CD4-positive, alpha-beta memory T cell (primary cell): ENCODE measurements at regions not wholly inside any gene's neighbourhood (a gene's known extent, or its start where the extent isn't known, plus 50 kb on each side); places are given as distances from the start of the nearest gene placed in this dataset.

Experiments
- CTCF ChIA-PET: fragments of 350-600 bp; sonication (Branson Sonifier 250); formaldehyde crosslinking; loops from one replicate; lab custom pipeline; 2021; ENCODE audit warnings: inconsistent platforms; ENCODE audit not compliant: partially characterized antibody; lab: Charles Lee
- POLR2A ChIA-PET: fragments of 350-600 bp; sonication (Branson Sonifier 250); formaldehyde crosslinking; loops from one replicate; lab custom pipeline; 2021; ENCODE audit not compliant: partially characterized antibody; lab: Charles Lee
- DNase-seq, 5 donors: peaks; one replicate each; pipeline versions ENCODE4 v3.0.0 to v3.0.0-alpha.2; 2020 to 2022; ENCODE audit warnings: mixed read lengths in 1 of 5
- H3K27ac ChIP-seq: one replicate; pipeline ENCODE4 v1.7.0; 2013; ENCODE audit warnings: low read depth, low read length
- H3K27me3 ChIP-seq: 2 replicates; pipeline ENCODE4 v1.7.0; 2013; ENCODE audit warnings: mild to moderate bottlenecking, low read length, moderate library complexity; ENCODE audit not compliant: insufficient read depth
- H3K36me3 ChIP-seq: 2 replicates; pipeline ENCODE4 v1.7.0; 2013; ENCODE audit warnings: mild to moderate bottlenecking, low read length, moderate library complexity; ENCODE audit not compliant: insufficient read depth
- H3K4me1 ChIP-seq: 2 replicates; pipeline ENCODE4 v1.7.0; 2013; ENCODE audit warnings: mild to moderate bottlenecking, low read length, moderate library complexity; ENCODE audit not compliant: insufficient read depth
- H3K4me3 ChIP-seq, 2 donors: one replicate each; pipeline ENCODE4 v1.7.0; 2013; ENCODE audit warnings: low read length in 2 of 2, mild to moderate bottlenecking in 1 of 2
- H3K9me3 ChIP-seq, 2 donors: one replicate each; pipeline ENCODE4 v1.7.0; 2013; ENCODE audit warnings: low read length in 2 of 2, control low read depth in 1 of 2; ENCODE audit not compliant: control insufficient read depth in 1 of 2
- H3K27ac Mint-ChIP-seq, 7 donors: one replicate each; pipeline ENCODE4 v1.8.0; 2020 to 2021; ENCODE audit warnings: mixed read lengths in 7 of 7, mild to moderate bottlenecking in 6 of 7, inconsistent platforms in 3 of 7, moderate library complexity in 3 of 7
- H3K27me3 Mint-ChIP-seq, 2 donors: one replicate each; pipeline ENCODE4 v1.8.0; 2020 to 2021; ENCODE audit warnings: mixed read lengths in 2 of 2
- H3K36me3 Mint-ChIP-seq, 2 donors: one replicate each; pipeline ENCODE4 v1.8.0; 2020 to 2021; ENCODE audit warnings: mixed read lengths in 2 of 2, inconsistent platforms in 1 of 2, mild to moderate bottlenecking in 1 of 2
- H3K4me1 Mint-ChIP-seq, 4 donors: one replicate each; pipeline ENCODE4 v1.8.0; 2020 to 2021; ENCODE audit warnings: mixed read lengths in 4 of 4, mild to moderate bottlenecking in 1 of 4
- H3K4me3 Mint-ChIP-seq, 8 donors: one replicate each; pipeline ENCODE4 v1.8.0; 2020 to 2021; ENCODE audit warnings: mixed read lengths in 8 of 8, mild to moderate bottlenecking in 7 of 8, moderate library complexity in 6 of 8, inconsistent platforms in 3 of 8
- H3K9me3 Mint-ChIP-seq, 8 donors: one replicate each; pipeline ENCODE4 v1.8.0; 2020 to 2021; ENCODE audit warnings: mixed read lengths in 8 of 8, mild to moderate bottlenecking in 5 of 8, inconsistent platforms in 3 of 8, moderate library complexity in 1 of 8
- intact Hi-C: fragments of 100-400 bp; cut with micrococcal nuclease; formaldehyde crosslinking; loops from one replicate; pipeline ENCODE4 v1.15.1; 2023

DNA sequence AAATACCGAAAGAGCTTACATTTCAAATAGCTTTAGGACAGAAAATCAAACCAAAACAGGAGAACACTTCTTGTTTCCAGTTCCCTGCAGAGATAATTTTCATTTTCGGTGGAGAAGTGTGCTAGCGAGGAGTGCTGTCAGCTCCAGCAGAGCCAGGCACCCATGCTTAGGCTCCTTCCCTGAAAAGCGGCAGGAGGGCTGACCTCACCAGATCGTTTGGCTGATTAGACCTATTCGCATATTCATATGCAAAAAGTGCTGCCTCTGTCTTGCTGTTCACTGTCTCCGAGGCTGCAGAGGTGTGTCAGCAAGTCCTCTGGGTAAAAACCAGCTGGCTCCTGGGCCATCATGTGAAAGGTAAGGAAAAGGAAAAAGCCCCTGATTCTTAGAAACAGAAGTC, 225.8 kb upstream of the COPS8 start:
- Mint-ChIP-seq H3K4me3 (no peak overlapping the region), H3K27ac (no peak overlapping the region), H3K4me1 (no peaks in the 10 kb centered on the region), H3K36me3 (no peaks in the 10 kb centered on the region), H3K9me3 (peaks cover 0 to 4% (median 0%) of the 10 kb centered on the region in 8 donors), H3K27me3 (peaks cover 0 to 4% of the 10 kb centered on the region in 2 donors)
- POLR2A ChIA-PET, result no interaction called here
- no peaks in the 10 kb centered on the region for H3K9me3 ChIP-seq
- H3K27ac ChIP-seq, result no peak overlapping the region
- intact Hi-C loops, result no loop called here
- no peaks in the 10 kb centered on the region for H3K4me1 ChIP-seq
- H3K27me3 ChIP-seq, result no peaks in the 10 kb centered on the region
- H3K4me3 ChIP-seq, result no peak overlapping the region
- DNase-seq, result no peak
- CTCF ChIA-PET, result no interaction called here
- H3K36me3 ChIP-seq, result no peaks in the 10 kb centered on the region

DNA sequence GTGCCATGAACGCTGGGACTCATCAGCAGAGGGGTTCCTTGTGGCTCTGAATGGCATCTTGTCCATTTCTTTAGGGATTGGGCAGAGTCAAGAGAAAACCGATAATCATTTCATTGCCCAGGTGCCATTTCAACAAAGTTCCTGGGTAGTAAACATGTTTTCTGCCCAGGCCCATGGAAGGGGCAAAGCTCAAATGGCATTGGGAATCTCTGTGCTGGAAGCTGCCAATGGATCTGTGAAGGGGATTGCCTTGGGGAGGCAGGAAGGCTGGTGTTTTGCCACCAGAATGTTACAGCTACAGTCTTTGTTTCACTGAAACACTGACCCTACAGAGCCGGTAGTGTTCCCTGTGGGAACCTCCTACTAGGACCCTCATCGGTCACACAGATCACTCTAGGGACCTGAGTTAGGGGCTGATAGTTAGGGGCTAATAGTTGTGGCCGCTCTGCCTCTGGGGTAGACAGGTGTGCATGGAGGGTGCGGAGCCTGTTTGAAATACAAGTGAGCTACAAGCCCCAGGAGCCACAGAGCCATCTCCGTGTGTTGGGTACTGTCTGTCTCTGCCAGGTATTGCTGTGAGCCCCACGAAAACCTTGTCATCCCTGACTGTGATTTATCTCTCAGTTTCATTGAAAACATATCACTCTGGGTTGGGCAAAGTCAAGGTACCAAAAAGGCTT, 224.4 kb upstream of the COPS8 start:
- no peaks in the 10 kb centered on the region for H3K36me3 ChIP-seq
- CTCF ChIA-PET, result no interaction called here
- no peaks in the 10 kb centered on the region for H3K4me1 Mint-ChIP-seq
- no peaks in the 10 kb centered on the region for H3K4me1 ChIP-seq
- no peak for DNase-seq
- no peak overlapping the region for H3K4me3 ChIP-seq
- H3K27me3 ChIP-seq, result no peaks in the 10 kb centered on the region
- H3K4me3 Mint-ChIP-seq, result no peak overlapping the region
- POLR2A ChIA-PET, result no interaction called here
- no peaks in the 10 kb centered on the region for H3K36me3 Mint-ChIP-seq
- H3K9me3 ChIP-seq, result no peaks in the 10 kb centered on the region
- no peak overlapping the region for H3K27ac Mint-ChIP-seq
- peaks cover 0 to 4% of the 10 kb centered on the region in 2 donors for H3K27me3 Mint-ChIP-seq
- peaks cover 0 to 8% (median 3%) of the 10 kb centered on the region in 8 donors for H3K9me3 Mint-ChIP-seq
- no peak overlapping the region for H3K27ac ChIP-seq
- intact Hi-C loops, result no loop called here

DNA sequence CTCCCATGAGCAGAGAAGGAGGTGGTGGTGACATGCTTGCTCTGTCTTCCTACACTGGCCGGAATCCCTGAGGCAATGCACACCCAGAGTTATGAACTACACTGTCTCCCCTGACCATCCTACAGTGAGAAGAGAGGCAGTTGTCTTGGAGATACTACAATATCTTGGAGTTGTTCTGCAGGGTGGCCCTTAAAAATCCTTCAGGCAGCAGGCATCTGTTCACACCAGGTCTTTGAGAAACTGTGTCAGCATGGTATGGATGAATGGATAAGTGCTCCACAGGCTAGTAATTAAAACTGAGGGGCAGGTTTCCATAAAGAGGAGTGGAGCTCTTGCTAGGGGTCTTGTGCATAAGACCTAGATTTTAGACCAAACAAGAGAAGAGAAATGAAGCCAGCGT, 223.7 kb upstream of the COPS8 start:
- no peaks in the 10 kb centered on the region for H3K4me1 Mint-ChIP-seq
- intact Hi-C loops, result no loop called here

DNA sequence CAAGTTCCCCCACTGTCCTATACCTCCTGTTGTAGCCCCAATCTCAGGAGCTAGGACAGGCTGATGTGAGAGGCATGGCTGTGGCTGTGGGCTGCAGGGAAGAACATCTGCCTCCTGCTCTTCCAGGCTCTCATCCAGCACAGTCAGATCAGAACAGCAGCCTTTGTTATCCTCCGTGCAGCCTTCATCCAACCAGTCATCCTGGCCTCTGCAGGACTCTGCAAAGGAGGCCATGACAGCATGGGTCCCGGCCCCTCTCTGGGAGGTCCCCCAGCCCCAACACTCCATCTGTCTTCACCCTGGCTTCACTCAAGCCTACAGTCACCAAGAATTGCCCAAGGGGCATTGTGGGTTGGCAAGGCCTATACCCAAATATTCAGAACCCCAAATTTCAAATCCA, 223.2 kb upstream of the COPS8 start:
- H3K4me3 ChIP-seq, result no peak overlapping the region
- CTCF ChIA-PET, result no interaction called here
- Mint-ChIP-seq H3K27me3 (peaks cover 0 to 4% of the 10 kb centered on the region in 2 donors), H3K4me1 (no peaks in the 10 kb centered on the region), H3K27ac (no peak overlapping the region), H3K4me3 (no peak overlapping the region), H3K9me3 (peaks cover 0 to 8% (median 3%) of the 10 kb centered on the region in 8 donors), H3K36me3 (no peaks in the 10 kb centered on the region)
- POLR2A ChIA-PET, result no interaction called here
- no peaks in the 10 kb centered on the region for H3K36me3 ChIP-seq
- no peak for DNase-seq
- no peaks in the 10 kb centered on the region for H3K27me3 ChIP-seq
- H3K27ac ChIP-seq, result no peak overlapping the region
- no peaks in the 10 kb centered on the region for H3K9me3 ChIP-seq
- intact Hi-C loops, result no loop called here
- no peaks in the 10 kb centered on the region for H3K4me1 ChIP-seq

More for the DNA sequence above, 223.7 kb upstream of the COPS8 start:
- ChIA-PET CTCF (no interaction called here), POLR2A (no interaction called here)
- Mint-ChIP-seq H3K36me3 (no peaks in the 10 kb centered on the region), H3K4me3 (no peak overlapping the region), H3K27ac (no peak overlapping the region), H3K9me3 (peaks cover 0 to 8% (median 3%) of the 10 kb centered on the region in 8 donors), H3K27me3 (peaks cover 0 to 4% of the 10 kb centered on the region in 2 donors)
- H3K27me3 ChIP-seq, result no peaks in the 10 kb centered on the region
- no peak overlapping the region for H3K27ac ChIP-seq
- no peaks in the 10 kb centered on the region for H3K36me3 ChIP-seq
- no peak overlapping the region for H3K4me3 ChIP-seq
- DNase-seq, result no peak
- H3K9me3 ChIP-seq, result no peaks in the 10 kb centered on the region
- H3K4me1 ChIP-seq, result no peaks in the 10 kb centered on the region

DNA sequence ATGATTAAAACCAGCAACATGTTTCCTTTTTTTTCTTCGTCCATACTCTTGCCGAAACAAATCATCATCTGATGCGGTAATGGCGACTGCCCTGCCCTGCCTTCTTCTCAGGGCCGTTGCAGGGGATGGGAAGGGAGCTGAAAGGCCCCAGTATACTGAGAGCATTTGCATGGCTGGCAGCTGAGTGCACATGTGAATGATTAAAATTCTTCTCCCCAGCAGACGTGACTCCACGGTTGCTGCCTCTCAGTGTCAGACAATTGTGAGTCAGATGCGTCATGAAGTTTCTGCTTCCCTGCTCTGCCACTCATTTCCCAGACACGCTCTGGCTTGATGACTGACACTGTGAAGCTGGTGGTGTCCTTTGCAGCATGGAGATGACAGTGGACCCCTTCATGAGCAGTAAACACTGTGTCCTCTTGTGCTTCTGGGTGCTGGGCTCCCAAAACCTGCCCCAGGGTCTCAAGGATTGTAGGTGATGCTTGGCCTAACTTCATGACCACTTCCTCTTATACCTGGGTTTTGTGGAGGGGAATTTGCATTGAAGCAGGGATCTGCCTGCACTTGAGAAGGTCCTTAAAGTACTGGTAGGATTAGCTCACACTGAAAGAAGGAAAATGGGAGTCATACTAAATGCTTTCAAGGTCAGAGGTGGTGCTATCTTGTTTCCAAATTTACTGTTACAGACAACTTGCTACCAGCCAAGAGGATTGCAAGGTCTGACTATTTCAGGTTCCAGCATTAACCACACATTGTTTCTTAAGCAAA, 222.5 kb upstream of the COPS8 start:
- Histone ChIP-seq H3K9me3 (no peaks in the 10 kb centered on the region), H3K4me1 (no peaks in the 10 kb centered on the region), H3K4me3 (no peak overlapping the region), H3K27me3 (no peaks in the 10 kb centered on the region), H3K36me3 (no peaks in the 10 kb centered on the region), H3K27ac (no peak overlapping the region)
- Mint-ChIP-seq H3K4me3 (no peak overlapping the region), H3K4me1 (no peaks in the 10 kb centered on the region), H3K9me3 (peaks cover 0 to 8% (median 3%) of the 10 kb centered on the region in 8 donors), H3K27ac (no peak overlapping the region), H3K36me3 (no peaks in the 10 kb centered on the region), H3K27me3 (peaks cover 0 to 3% of the 10 kb centered on the region in 2 donors)
- ChIA-PET POLR2A (no interaction called here), CTCF (no interaction called here)
- DNase-seq, result no peak
- intact Hi-C loops, result no loop called here

DNA sequence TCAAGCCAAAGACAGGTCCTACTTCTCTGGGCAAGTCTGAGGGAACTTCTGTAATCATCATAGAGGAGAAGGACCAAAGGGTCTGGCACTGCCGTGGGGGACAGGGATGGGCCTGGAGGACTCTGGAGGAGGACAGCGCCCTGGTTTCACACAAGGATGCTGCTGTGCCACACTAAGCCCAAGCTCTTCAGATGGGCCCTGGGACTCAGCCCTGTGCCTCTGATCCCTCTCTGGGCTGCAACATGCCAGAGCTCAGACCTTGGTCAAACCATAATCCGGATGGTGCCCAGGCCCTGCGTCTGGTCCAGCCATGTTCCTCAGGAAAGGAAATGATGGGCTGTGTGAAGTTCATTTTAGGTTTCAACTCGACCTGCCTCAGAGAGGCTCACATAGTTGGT, 222.0 kb upstream of the COPS8 start:
- POLR2A ChIA-PET, result no interaction called here
- intact Hi-C loops, result no loop called here
- H3K27me3 Mint-ChIP-seq, result peaks cover 0 to 1% of the 10 kb centered on the region in 2 donors
- H3K4me3 Mint-ChIP-seq, result no peak overlapping the region
- CTCF ChIA-PET, result no interaction called here
- Histone ChIP-seq H3K36me3 (no peaks in the 10 kb centered on the region), H3K4me3 (no peak overlapping the region), H3K4me1 (no peaks in the 10 kb centered on the region), H3K27me3 (no peaks in the 10 kb centered on the region), H3K27ac (no peak overlapping the region), H3K9me3 (no peaks in the 10 kb centered on the region)
- no peaks in the 10 kb centered on the region for H3K36me3 Mint-ChIP-seq
- no peak overlapping the region for H3K27ac Mint-ChIP-seq
- H3K4me1 Mint-ChIP-seq, result no peaks in the 10 kb centered on the region
- peaks cover 0 to 8% (median 3%) of the 10 kb centered on the region in 8 donors for H3K9me3 Mint-ChIP-seq
- no peak for DNase-seq

DNA sequence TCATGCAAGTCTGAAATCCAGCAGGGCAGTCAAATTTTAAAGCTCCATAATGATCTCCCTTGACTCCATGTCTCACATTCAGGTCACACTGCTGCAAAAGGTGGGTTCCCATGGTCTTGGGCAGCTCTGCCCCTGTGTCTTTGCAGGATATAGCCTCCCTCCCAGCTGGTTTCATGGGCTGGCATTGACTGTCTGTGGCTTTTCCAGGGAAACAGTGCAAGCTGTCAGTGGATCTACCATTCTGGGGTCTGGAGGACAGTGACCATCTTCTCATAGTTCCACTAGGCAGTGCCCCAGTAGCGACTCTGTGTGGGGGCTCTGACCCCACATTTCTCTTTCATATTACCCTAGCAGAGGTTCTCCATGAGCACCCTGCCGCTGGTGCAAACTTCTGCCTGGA, 220.6 kb upstream of the COPS8 start:
- H3K36me3 ChIP-seq, result no peaks in the 10 kb centered on the region
- no peak for DNase-seq
- H3K9me3 ChIP-seq, result no peaks in the 10 kb centered on the region
- Mint-ChIP-seq H3K27ac (no peak overlapping the region), H3K4me1 (no peaks in the 10 kb centered on the region), H3K9me3 (peaks cover 0 to 8% (median 3%) of the 10 kb centered on the region in 8 donors), H3K4me3 (no peak overlapping the region), H3K27me3 (peaks cover 0 to 1% of the 10 kb centered on the region in 2 donors), H3K36me3 (no peaks in the 10 kb centered on the region)
- POLR2A ChIA-PET, result no interaction called here
- CTCF ChIA-PET, result no interaction called here
- H3K4me3 ChIP-seq, result no peak overlapping the region
- intact Hi-C loops, result no loop called here
- no peaks in the 10 kb centered on the region for H3K27me3 ChIP-seq
- H3K4me1 ChIP-seq, result no peaks in the 10 kb centered on the region
- no peak overlapping the region for H3K27ac ChIP-seq
